NCI-H2029 (cell line): ENCODE measurements at regions not wholly inside any gene's neighbourhood (a gene's known extent, or its start where the extent isn't known, plus 50 kb on each side); places are given as distances from the start of the nearest gene placed in this dataset.
"Not testable (repeated sequence)": the region's sequence is repeated elsewhere in the genome, so short reads cannot be mapped to it uniquely, and the experiment has no call there.

ENCODE experiments used
- DNase-seq: peaks from one replicate; lab custom pipeline; 2025; lab: John Stamatoyannopoulos, UW

DNA sequence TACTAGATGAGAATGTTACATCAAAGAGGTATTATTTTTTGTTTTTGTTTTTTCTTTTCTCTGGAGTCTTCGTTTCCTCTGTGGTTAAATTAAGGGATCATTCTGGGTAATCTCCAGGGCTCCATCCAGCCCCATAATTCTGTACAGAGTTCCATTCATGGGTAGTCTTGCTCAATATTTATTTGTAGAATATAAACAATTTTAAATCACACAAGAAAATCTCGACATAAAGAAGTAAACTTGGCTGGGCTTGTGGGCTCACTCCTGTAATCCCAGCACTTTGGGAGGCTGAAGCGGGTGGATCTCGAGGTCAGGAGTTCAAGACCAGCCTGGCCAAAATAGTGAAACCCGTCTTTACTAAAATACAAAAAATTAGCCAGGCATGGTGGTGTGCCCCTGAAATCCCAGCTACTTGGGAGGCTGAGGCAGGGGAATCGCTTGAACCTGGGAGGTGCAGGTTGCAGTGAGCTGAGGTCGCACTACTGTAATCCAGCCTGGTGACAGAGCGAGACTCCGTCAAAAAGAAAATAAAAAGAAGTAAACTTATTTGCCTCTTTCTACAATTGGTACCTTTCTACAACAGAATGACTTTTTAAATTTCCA is 166.8 kb upstream of the TGFBR2 start:
- DNase-seq: no peak

GRCh38 chr3:30440147-30440604 is 166.2 kb upstream of the TGFBR2 start:
- DNase-seq: no peak

DNA sequence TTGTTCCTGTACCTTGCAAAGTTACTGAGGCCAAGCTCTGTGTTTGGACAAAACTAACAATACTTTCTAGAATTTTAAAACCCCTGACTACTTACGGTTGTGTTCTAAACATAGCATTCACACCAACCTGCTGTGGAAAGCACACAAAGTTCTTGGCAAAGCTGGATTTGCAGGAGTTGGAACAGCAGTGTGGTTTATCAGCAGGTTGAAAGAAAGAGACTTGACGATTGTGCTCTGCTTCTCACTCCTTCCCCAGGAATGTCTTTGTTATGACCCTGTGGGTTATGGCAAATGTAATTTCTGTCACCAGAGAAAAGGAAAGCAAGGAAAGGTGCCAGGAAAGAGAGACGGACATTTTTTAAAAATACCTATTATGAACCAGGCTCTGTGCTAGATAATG is 165.5 kb upstream of the TGFBR2 start:
- no peak for DNase-seq

GRCh38 chr3:30443756-30444673 is 162.4 kb upstream of the TGFBR2 start:
- DNase-seq: no peak

DNA sequence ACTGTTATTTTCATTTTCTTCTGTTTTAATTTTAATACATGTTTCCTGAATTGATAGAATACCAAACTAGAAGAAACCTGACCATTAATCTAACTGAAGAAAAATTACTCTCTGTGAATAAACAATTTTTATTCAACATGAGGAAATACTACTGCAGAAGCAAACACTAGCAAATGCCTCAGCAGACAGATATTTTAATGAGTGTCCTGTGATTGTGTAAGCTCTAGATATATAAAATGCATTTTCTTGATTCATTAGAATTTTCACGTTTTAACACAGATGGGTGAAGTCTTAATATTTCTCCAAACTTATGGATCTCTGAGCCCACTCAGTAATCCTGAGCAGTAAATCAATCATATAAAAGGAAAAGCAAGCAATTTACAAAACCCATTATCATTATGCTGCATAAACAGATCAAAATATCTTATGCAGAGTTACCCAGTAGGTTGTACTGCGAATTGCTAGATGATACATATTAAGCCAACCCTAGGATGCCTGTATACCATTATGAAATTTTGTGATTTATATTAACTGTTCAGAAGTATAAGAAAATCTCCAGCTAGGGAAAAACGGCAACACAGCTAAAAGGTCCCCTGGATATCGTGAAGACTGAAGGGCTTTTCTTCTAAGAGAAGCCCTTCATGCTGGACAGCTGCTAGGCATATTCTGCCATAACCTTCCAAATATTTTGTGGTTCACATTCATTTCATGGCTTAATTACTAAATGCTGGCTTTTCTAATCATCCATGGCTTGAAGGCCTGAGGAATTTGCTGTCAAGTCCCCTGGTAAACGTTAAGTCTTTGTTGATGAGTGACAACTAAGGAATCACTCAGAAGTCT is 157.7 kb upstream of the TGFBR2 start:
- no peak for DNase-seq

GRCh38 chr3:30449290-30449632 is 157.1 kb upstream of the TGFBR2 start:
- no peak for DNase-seq

GRCh38 chr3:30452446-30452845 is 154.0 kb upstream of the TGFBR2 start:
- no peak for DNase-seq

GRCh38 chr3:30453360-30454039 is 152.9 kb upstream of the TGFBR2 start:
- DNase-seq: no peak

- DNase-seq: no peak
These were observed 151.8 kb upstream of the TGFBR2 start for GRCh38 chr3:30454636-30455035.

- DNase-seq: not testable (repeated sequence)
These were observed 151.3 kb upstream of the TGFBR2 start for GRCh38 chr3:30455112-30455511.

DNA sequence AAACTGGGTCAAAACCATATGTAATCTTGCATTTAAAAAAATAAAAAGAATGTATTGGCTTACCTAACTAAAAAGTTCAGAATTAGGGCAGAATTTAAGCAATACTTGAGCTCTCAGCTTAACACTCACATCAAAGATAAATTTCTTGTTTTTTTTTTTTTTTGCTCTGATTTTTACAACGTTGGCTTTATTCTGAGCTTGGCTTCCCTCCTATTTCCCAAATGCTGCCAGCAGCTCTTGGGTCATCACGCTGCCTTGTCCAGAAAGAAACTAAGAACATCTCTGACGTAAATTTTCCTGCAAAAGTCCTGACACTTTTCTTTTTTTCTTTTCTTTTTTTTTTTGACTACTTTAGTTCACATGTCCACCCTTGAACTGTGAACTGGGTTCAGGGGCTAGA is 150.6 kb upstream of the TGFBR2 start:
- no peak for DNase-seq

- no peak for DNase-seq
These were observed 150.1 kb upstream of the TGFBR2 start for GRCh38 chr3:30456264-30456663.

DNA sequence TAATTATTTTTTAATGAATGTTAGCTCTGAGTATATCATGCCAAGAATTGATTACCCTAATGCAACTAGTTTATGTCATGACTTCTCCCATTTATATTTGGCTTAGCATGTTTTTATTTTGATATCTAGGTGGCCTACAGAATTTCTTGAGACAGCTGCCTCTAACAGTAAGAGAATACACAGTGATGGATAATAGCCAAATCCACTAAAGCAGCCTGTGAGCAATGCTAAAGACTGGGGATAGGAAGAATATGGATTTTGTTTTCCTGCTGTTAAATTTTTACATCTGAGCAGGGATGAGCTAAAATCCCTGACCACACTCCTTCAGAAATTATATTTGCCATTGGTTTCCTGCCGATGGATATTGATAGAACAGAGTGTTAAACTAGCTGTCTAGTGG is 149.3 kb upstream of the TGFBR2 start:
- no peak for DNase-seq

GRCh38 chr3:30457726-30458125 is 148.7 kb upstream of the TGFBR2 start:
- no peak for DNase-seq

DNA sequence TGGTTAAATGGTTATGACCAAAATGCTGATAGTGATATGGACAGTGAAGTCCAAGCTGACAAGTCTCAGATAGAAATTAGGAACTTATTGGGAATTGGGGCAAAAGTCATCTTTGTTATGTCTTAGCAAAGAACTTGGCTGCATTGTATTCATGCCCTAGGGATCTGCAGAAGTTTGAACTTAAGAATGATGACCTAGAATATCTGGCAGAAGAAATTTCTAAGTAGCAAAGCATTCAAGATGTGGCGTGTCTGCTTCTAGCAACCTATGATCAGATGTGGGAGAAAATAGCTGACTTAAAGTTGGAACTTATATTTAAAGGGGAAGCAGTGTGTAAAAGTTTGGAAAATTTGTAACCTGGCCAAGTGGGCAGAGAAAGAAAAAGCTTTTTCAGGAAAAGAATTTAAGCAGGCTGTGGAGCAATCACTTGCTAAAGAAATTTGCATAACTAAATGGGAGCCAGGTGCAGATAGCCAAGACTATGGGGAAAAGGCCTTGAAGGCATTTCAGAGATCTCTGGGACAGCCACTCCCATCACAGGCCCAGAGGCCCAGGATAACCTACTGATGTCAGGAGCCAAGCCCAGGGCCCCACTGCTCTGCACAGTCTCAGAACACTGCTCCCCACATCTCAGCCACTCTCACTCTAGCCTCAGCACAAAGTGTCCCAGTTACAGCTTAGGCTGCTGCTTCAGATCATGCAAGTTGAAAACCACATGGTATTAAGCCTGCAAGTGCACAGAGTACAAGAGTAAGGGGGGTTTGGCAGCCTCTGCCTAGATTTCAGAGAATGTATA is 147.8 kb upstream of the TGFBR2 start:
- no peak for DNase-seq

- no peak for DNase-seq
These were observed 145.1 kb upstream of the TGFBR2 start for GRCh38 chr3:30461311-30461710.

- no peak for DNase-seq
These were observed 143.5 kb upstream of the TGFBR2 start for GRCh38 chr3:30462721-30463470.

GRCh38 chr3:30464381-30464780 is 142.0 kb upstream of the TGFBR2 start:
- no peak for DNase-seq

DNA sequence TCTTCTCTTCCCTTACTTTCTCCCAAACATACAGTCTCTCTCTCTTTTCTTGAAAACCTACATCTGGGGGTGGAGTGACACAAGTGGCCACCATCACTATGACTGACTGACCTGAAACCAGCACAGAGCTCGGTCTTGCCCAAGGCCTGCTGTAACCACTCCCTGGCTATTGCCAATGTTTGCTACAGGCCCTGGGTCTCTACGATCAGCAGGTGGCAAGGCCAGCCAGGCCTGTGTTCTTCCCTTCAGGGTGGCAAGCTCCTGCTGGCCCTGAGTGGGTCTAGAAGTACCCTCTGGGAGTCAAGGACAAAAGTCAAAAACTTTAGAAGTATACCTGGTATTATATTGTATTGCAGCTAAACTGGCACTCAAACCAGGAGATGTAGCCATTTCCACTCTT is 140.9 kb upstream of the TGFBR2 start:
- DNase-seq: no peak

DNA sequence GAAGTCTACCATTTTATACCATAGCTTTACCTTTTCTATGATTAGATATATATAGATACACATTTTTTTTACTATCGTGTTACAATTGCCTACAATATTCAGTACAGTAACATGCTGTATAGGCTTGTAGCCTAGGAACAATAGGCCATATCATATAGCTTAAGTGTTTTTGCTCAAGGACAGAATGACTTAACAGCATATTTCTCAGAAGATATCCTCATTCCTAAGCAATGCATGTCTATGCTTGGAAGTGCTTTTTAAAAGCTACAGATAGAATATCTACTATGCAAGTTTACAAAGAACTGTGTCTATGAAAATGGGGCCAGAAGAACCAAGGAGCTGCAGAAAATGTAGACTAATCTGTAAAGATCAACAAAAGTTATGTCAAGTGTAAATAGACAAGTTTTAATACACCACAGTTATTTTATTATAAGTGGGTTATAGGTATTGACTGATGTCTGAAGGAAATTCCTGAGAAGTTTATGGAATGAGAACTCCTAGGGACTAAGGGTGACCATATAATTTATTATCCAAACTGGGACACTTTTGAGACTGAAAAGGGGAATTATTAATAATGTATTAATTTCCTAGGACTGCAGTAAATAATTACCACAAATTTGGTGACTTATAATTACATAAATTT is 138.7 kb upstream of the TGFBR2 start:
- DNase-seq: no peak
